ENCODE measurements at regions not wholly inside any gene's neighbourhood (a gene's known extent, or its start where the extent isn't known, plus 50 kb on each side); places are given as distances from the start of the nearest gene placed in this dataset.

- TF ChIP-seq EZH2 (IDR thresholded peaks at IDR 0.05; ENCODE audit: borderline replicate concordance, low read depth, low read length, severe bottlenecking) = no peak
- no peak for TF ChIP-seq JUN (IDR thresholded peaks at IDR 0.05; ENCODE audit: borderline replicate concordance, insufficient read depth, insufficient read length, low read depth)
- no peak for TF ChIP-seq POLR2AphosphoS5 (IDR thresholded peaks at IDR 0.05; ENCODE audit: insufficient read depth, low read depth, low read length)
- no peak for TF ChIP-seq GATA2 (IDR thresholded peaks at IDR 0.05; ENCODE audit: insufficient read depth, insufficient read length, low read depth, low read length)
- no peak for TF ChIP-seq MYC (IDR thresholded peaks at IDR 0.05; ENCODE audit: low read depth, low read length)
- TF ChIP-seq POLR2A (IDR thresholded peaks at IDR 0.05; ENCODE audit: low read depth, low read length) = no peak
- TF ChIP-seq FOS (IDR thresholded peaks at IDR 0.05; ENCODE audit: borderline replicate concordance, insufficient read depth, low read length) = no peak
- ChIA-PET POLR2A (no interaction called here), CTCF (no interaction called here)
- DNase-seq (ENCODE audit: low read depth, low spot score) (no peak), FAIRE-seq (no peak)
- H3K4me2 ChIP-seq (ENCODE audit: insufficient read depth, low read length) = no peak overlapping the region
- H3K36me3 ChIP-seq (ENCODE audit: control insufficient read depth in 2 of 2, extremely low read depth in 1 of 2, insufficient read depth in 2 of 2, low read length in 2 of 2) = no peaks in the 10 kb centered on the region
- intact Hi-C loops (cut with micrococcal nuclease) = no loop called here
- H3K4me3 ChIP-seq (replicated peaks in 1 of 3; ENCODE audit: insufficient read depth in 1 of 3, low read depth in 1 of 3, low read length in 3 of 3) = no peak overlapping the region
- dilution Hi-C loops (cut with MboI; ENCODE audit: extremely low pct_ligation_motif_present, low sequenced_read_pairs) = no loop called here
- H2AFZ ChIP-seq (ENCODE audit: low read depth, low read length) = no peak overlapping the region
- H3K9me1 ChIP-seq (replicated peaks; ENCODE audit: control insufficient read depth, extremely low read depth, insufficient read depth, low read length) = no peaks in the 10 kb centered on the region
- H3K4me1 ChIP-seq (ENCODE audit: control insufficient read depth, extremely low read depth, insufficient read depth, low read length) = no peaks in the 10 kb centered on the region
- no peaks in the 10 kb centered on the region for H3K79me2 ChIP-seq (ENCODE audit: control insufficient read depth, insufficient read depth, low read length)
- no peaks in the 10 kb centered on the region for H3K9me3 ChIP-seq (replicated peaks; ENCODE audit: control insufficient read depth, insufficient read depth, low read length)
- H3K27me3 ChIP-seq (ENCODE audit: control insufficient read depth in 2 of 2, insufficient read depth in 2 of 2, low read length in 2 of 2) = no peaks in the 10 kb centered on the region
- no peak overlapping the region for H3K27ac ChIP-seq (ENCODE audit: insufficient read depth, low read depth, low read length)
- no peaks in the 10 kb centered on the region for H4K20me1 ChIP-seq (replicated peaks; ENCODE audit: control insufficient read depth, extremely low read depth, insufficient read depth, low read length)
- BruUV-seq (replicated peaks) = no TSS peak
- no peak overlapping the region for H3K9ac ChIP-seq (replicated peaks; ENCODE audit: extremely low read depth, insufficient read depth, low read length)
These were observed 1624.4 kb downstream of the GRIK2 start for GRCh38 chr6:103017878-103018277.

GRCh38 chr6:103011605-103012004, 1618.1 kb downstream of the GRIK2 start:
- Histone ChIP-seq H3K9me1 (replicated peaks; ENCODE audit: control insufficient read depth, extremely low read depth, insufficient read depth, low read length) (no peaks in the 10 kb centered on the region), H3K79me2 (ENCODE audit: control insufficient read depth, insufficient read depth, low read length) (no peaks in the 10 kb centered on the region), H3K27ac (ENCODE audit: insufficient read depth, low read depth, low read length) (no peak overlapping the region), H3K4me1 (ENCODE audit: control insufficient read depth, extremely low read depth, insufficient read depth, low read length) (no peaks in the 10 kb centered on the region), H3K27me3 (ENCODE audit: control insufficient read depth in 2 of 2, insufficient read depth in 2 of 2, low read length in 2 of 2) (no peaks in the 10 kb centered on the region), H3K9me3 (replicated peaks; ENCODE audit: control insufficient read depth, insufficient read depth, low read length) (no peaks in the 10 kb centered on the region), H2AFZ (ENCODE audit: low read depth, low read length) (no peak overlapping the region), H3K4me3 (replicated peaks in 1 of 3; ENCODE audit: insufficient read depth in 1 of 3, low read depth in 1 of 3, low read length in 3 of 3) (no peak overlapping the region), H4K20me1 (replicated peaks; ENCODE audit: control insufficient read depth, extremely low read depth, insufficient read depth, low read length) (no peaks in the 10 kb centered on the region), H3K9ac (replicated peaks; ENCODE audit: extremely low read depth, insufficient read depth, low read length) (no peak overlapping the region), H3K4me2 (ENCODE audit: insufficient read depth, low read length) (no peak overlapping the region), H3K36me3 (ENCODE audit: control insufficient read depth in 2 of 2, extremely low read depth in 1 of 2, insufficient read depth in 2 of 2, low read length in 2 of 2) (no peaks in the 10 kb centered on the region)
- intact Hi-C loops (cut with micrococcal nuclease) (no loop called here), dilution Hi-C loops (cut with MboI; ENCODE audit: extremely low pct_ligation_motif_present, low sequenced_read_pairs) (no loop called here)
- TF ChIP-seq JUN (IDR thresholded peaks at IDR 0.05; ENCODE audit: borderline replicate concordance, insufficient read depth, insufficient read length, low read depth) = no peak
- no peak for TF ChIP-seq MYC (IDR thresholded peaks at IDR 0.05; ENCODE audit: low read depth, low read length)
- no peak for TF ChIP-seq MAX (IDR thresholded peaks at IDR 0.05; ENCODE audit: insufficient read depth, insufficient read length)
- TF ChIP-seq GATA2 (IDR thresholded peaks at IDR 0.05; ENCODE audit: insufficient read depth, insufficient read length, low read depth, low read length) = no peak
- TF ChIP-seq POLR2A (IDR thresholded peaks at IDR 0.05; ENCODE audit: low read depth, low read length) = no peak
- TF ChIP-seq EZH2 (IDR thresholded peaks at IDR 0.05; ENCODE audit: borderline replicate concordance, low read depth, low read length, severe bottlenecking) = no peak
- no peak for TF ChIP-seq CTCF (IDR thresholded peaks at IDR 0.05; ENCODE audit: extremely low read depth in 1 of 2, insufficient read depth in 1 of 2, low read depth in 1 of 2, low read length in 2 of 2)
- no peak for TF ChIP-seq POLR2AphosphoS5 (IDR thresholded peaks at IDR 0.05; ENCODE audit: insufficient read depth, low read depth, low read length)
- no peak for TF ChIP-seq FOS (IDR thresholded peaks at IDR 0.05; ENCODE audit: borderline replicate concordance, insufficient read depth, low read length)
- CTCF ChIA-PET = no interaction called here
- DNase-seq (ENCODE audit: low read depth, low spot score) = no peak
- FAIRE-seq = no peak
- no TSS peak for BruUV-seq (replicated peaks)
- POLR2A ChIA-PET = no interaction called here

All from endothelial cell of umbilical vein (primary cell).